Iris pigment epithelial cell (primary cell): ENCODE measurements at regions not wholly inside any gene's neighbourhood (a gene's known extent, or its start where the extent isn't known, plus 50 kb on each side); places are given as distances from the start of the nearest gene placed in this dataset.
"Not testable (repeated sequence)": the region's sequence is repeated elsewhere in the genome, so short reads cannot be mapped to it uniquely, and the experiment has no call there.

Source experiments
- DNase-seq: peaks from one replicate; pipeline ENCODE4 v3.0.0-alpha.2; 2011; ENCODE audit warnings: low read depth

- no peak for DNase-seq
Observed at GRCh38 chr1:228992044-228992443, 256.8 kb downstream of the RHOU start.

GRCh38 chr1:228992907-228993535, 257.7 kb downstream of the RHOU start:
- no peak for DNase-seq

- no peak for DNase-seq
Observed at GRCh38 chr1:228994676-228995594, 259.7 kb downstream of the RHOU start.

- DNase-seq: no peak
Observed at GRCh38 chr1:228996281-228996680, 261.0 kb downstream of the RHOU start.

- DNase-seq: no peak
Observed at GRCh38 chr1:228997721-228998144, 262.5 kb downstream of the RHOU start.

GRCh38 chr1:228998179-228998578, 262.9 kb downstream of the RHOU start:
- DNase-seq: no peak

- no peak for DNase-seq
Observed at GRCh38 chr1:228999446-229000170, 264.3 kb downstream of the RHOU start.

- no peak for DNase-seq
Observed at GRCh38 chr1:229000187-229000586, 264.9 kb downstream of the RHOU start.

GRCh38 chr1:229001467-229002011, 266.3 kb downstream of the RHOU start:
- DNase-seq: no peak

- DNase-seq: no peak
Observed at GRCh38 chr1:229002037-229002436, 266.8 kb downstream of the RHOU start.

GRCh38 chr1:229002451-229002960, 267.2 kb downstream of the RHOU start:
- no peak for DNase-seq

GRCh38 chr1:229003233-229004031, 267.5 kb upstream of the RAB4A start:
- no peak for DNase-seq

- no peak for DNase-seq
Observed at GRCh38 chr1:229004066-229004833, 266.7 kb upstream of the RAB4A start.

GRCh38 chr1:229005097-229005496, 265.8 kb upstream of the RAB4A start:
- DNase-seq: no peak

GRCh38 chr1:229005556-229005955, 265.4 kb upstream of the RAB4A start:
- DNase-seq: no peak

- DNase-seq: no peak
Observed at GRCh38 chr1:229006121-229006870, 264.6 kb upstream of the RAB4A start.

GRCh38 chr1:229007167-229007566, 263.7 kb upstream of the RAB4A start:
- no peak for DNase-seq

- DNase-seq: no peak
Observed at GRCh38 chr1:229007701-229008100, 263.2 kb upstream of the RAB4A start.

GRCh38 chr1:229008347-229008746, 262.6 kb upstream of the RAB4A start:
- DNase-seq: not testable (repeated sequence)

- no peak for DNase-seq
Observed at GRCh38 chr1:229011022-229011421, 259.9 kb upstream of the RAB4A start.
